HG03457 (cell line): ENCODE measurements at regions not wholly inside any gene's neighbourhood (a gene's known extent, or its start where the extent isn't known, plus 50 kb on each side); places are given as distances from the start of the nearest gene placed in this dataset.
"Not testable (repeated sequence)": the region's sequence is repeated elsewhere in the genome, so short reads cannot be mapped to it uniquely, and the experiment has no call there.

Experiments used
- ATAC-seq: cut with Tn5 transposase; IDR thresholded peaks from one replicate; pipeline ENCODE4 v1.9.1; 2021; ENCODE audit warnings: moderate number of reproducible peaks; ENCODE audit not compliant: unreplicated experiment

- no peak for ATAC-seq
Observed at GRCh38 chr12:73460212-73460611, 1077.4 kb upstream of the ATXN7L3B start.

- no peak for ATAC-seq
Observed at GRCh38 chr12:73465106-73465505, 1072.5 kb upstream of the ATXN7L3B start.

GRCh38 chr12:73486256-73486655 is 1051.4 kb upstream of the ATXN7L3B start:
- no peak for ATAC-seq

- ATAC-seq: no peak
Observed at GRCh38 chr12:73506611-73507010, 1031.0 kb upstream of the ATXN7L3B start.

GRCh38 chr12:73514672-73515071 is 1023.0 kb upstream of the ATXN7L3B start:
- ATAC-seq: no peak

- no peak for ATAC-seq
Observed at GRCh38 chr12:73517859-73518258, 1019.8 kb upstream of the ATXN7L3B start.

GRCh38 chr12:73529231-73529630 is 1008.4 kb upstream of the ATXN7L3B start:
- ATAC-seq: no peak

GRCh38 chr12:73529954-73530353 is 1007.7 kb upstream of the ATXN7L3B start:
- no peak for ATAC-seq

GRCh38 chr12:73531752-73532151 is 1005.9 kb upstream of the ATXN7L3B start:
- ATAC-seq: no peak

GRCh38 chr12:73547421-73547820 is 990.2 kb upstream of the ATXN7L3B start:
- ATAC-seq: no peak

- ATAC-seq: no peak
Observed at GRCh38 chr12:73585136-73585535, 952.5 kb upstream of the ATXN7L3B start.

GRCh38 chr12:73589220-73589619 is 948.4 kb upstream of the ATXN7L3B start:
- ATAC-seq: no peak

- no peak for ATAC-seq
Observed at GRCh38 chr12:73598626-73599025, 939.0 kb upstream of the ATXN7L3B start.

- no peak for ATAC-seq
Observed at GRCh38 chr12:73599268-73599667, 938.4 kb upstream of the ATXN7L3B start.

GRCh38 chr12:73605925-73606324 is 931.7 kb upstream of the ATXN7L3B start:
- not testable (repeated sequence) for ATAC-seq

- ATAC-seq: no peak
Observed at GRCh38 chr12:73612551-73612950, 925.1 kb upstream of the ATXN7L3B start.

- no peak for ATAC-seq
Observed at GRCh38 chr12:73623421-73623820, 914.2 kb upstream of the ATXN7L3B start.

- ATAC-seq: no peak
Observed at GRCh38 chr12:73625226-73625625, 912.4 kb upstream of the ATXN7L3B start.

GRCh38 chr12:73629171-73629570 is 908.5 kb upstream of the ATXN7L3B start:
- no peak for ATAC-seq

- no peak for ATAC-seq
Observed at GRCh38 chr12:73629893-73630831, 907.5 kb upstream of the ATXN7L3B start.

GRCh38 chr12:73632191-73632590 is 905.4 kb upstream of the ATXN7L3B start:
- ATAC-seq: no peak

- ATAC-seq: no peak
Observed at GRCh38 chr12:73632661-73633060, 905.0 kb upstream of the ATXN7L3B start.

GRCh38 chr12:73639397-73639796 is 898.2 kb upstream of the ATXN7L3B start:
- not testable (repeated sequence) for ATAC-seq
